HUDEP-2 (cell line): ENCODE measurements at regions not wholly inside any gene's neighbourhood (a gene's known extent, or its start where the extent isn't known, plus 50 kb on each side); places are given as distances from the start of the nearest gene placed in this dataset.

Experiments
- DNase-seq, 76 experiments: peaks; one replicate each; lab custom pipeline; 2025; ENCODE audit not compliant: unreplicated experiment in 76 of 76; lab: John Stamatoyannopoulos, UW

DNA sequence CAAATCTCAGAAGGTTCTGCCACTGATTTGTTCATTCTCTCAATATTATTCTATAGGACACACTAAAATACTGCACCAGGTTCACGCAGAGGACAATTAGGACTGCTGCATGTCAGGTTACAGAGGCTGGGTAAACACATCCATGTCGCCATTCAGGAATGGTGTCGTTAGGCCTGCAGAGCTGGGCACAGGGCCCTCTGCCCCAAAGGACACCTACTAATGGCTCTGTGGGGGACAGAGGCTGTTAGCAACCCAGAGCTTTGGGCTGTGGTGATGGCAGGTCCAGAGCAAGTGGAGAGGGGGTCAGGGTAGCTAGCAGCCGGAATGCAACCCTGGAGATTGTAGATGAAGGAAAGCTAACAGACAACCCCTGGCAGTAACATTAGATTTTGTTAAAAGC, 115.9 kb downstream of the TTC32 start:
- DNase-seq = no peak

GRCh38 chr2:19785447-19785846, 116.3 kb downstream of the TTC32 start:
- no peak for DNase-seq

DNA sequence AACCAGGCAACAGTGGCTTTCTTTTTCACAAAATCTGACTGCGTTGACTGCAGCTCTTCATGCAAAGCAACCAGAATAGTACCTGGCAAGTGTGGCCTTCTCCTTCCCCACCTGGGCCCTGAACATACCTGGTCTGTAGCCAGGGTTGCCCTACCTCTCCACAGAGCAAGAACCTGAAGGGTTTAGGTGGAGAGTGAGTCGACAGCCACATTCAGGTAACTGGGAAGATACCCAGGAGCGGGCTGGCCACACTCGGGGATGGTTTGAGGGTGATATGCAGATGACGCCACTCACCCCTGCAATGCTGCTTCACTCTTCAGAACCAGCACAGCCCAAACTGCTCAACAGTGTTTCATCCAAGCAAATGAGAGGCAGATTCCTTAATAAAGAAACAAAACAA, 117.3 kb downstream of the TTC32 start:
- DNase-seq = no peak

DNA sequence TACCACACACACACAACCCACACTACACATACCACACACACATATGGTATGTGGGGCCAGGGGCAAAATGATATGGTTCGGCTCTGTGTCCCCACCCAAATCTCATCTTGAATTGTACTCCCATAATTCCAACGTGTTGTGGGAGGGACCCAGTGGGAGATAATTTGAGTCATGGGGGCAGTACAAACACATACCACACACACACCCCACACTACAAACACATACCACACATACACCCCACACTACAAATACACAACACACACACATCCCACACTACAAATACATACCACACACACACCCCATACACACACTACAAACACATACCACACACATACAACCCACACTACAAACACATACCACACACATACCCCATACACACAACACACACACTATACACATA, 117.8 kb downstream of the TTC32 start:
- DNase-seq = no peak

GRCh38 chr2:19776941-19777514, 124.8 kb downstream of the TTC32 start:
- DNase-seq = no peak

DNA sequence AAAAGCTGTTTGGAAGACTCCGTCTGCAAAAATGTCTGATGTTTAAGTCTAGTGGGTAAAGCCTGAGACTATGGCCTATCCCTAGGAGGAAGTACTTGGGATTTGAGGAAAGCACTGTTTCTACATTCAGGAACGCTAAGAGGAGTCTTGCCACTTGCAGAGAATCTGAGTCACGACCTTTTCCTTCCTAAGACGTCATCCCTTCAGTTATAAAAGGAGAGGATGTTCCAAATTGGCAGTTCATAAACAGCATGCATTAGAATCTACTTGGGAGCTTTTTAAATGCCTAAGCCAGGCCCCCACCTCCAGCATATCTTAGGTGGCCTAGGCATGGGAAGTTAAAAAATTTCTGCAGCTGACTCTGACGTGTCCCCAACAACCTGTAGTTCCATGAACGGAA, 125.9 kb downstream of the TTC32 start:
- no peak for DNase-seq

GRCh38 chr2:19775315-19775714, 126.5 kb downstream of the TTC32 start:
- DNase-seq = no peak

GRCh38 chr2:19774805-19775176, 127.0 kb downstream of the TTC32 start:
- no peak for DNase-seq

DNA sequence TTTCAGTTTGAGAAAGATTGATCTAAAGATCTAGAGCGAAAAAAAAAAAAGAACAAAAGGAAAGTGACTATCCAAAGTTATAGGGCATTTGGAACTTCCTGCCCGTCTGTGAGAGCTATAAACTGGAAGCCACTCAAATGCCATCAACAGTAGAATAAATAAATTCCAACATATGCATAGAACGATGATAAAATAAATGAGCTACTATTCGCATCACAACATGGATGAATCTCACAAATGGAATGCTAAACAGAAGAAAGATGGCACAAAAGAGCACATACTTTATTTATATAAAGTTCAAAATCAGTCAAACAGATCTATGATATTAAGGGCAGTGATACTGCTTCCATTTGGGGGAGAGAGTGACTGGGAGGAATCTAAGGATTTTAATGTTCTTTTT, 128.8 kb downstream of the TTC32 start:
- no peak for DNase-seq

- no peak for DNase-seq
These were observed 132.3 kb downstream of the TTC32 start for GRCh38 chr2:19769513-19769912.

- DNase-seq = no peak
These were observed 133.9 kb downstream of the TTC32 start for GRCh38 chr2:19767899-19768298.

GRCh38 chr2:19764998-19765397, 136.8 kb downstream of the TTC32 start:
- DNase-seq = no peak

GRCh38 chr2:19763731-19764130, 138.1 kb downstream of the TTC32 start:
- no peak for DNase-seq

DNA sequence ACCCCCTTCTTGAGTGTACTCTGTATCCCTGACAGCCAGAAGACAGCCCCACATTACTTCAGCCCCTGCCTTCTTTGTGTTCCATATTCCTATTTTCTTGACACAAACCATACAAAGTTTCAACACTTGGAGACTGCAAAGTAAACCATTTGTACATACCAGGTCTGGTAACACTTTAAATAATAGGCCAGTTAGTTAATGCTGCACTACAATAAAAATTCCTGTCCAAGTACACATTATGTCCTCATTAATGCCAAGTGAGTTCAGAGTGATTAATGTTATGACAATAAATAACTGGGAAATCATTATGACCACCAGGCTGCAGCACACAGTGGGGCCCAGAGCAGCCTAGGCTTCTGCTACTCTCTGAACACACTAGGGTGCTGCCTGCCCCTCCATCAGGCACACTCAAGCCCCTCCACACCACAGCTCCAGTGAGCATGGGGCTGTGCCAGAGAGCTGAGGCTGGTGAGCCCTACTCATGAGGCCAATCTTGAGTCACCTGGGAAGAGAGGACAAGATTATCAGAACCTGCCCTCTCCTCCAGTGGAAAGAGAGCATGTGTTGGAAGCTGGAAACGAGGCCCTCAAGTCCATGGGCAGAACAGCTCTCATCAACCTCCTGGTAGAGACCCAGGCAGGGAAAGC, 138.7 kb downstream of the TTC32 start:
- no peak for DNase-seq

- DNase-seq = no peak
These were observed 139.6 kb downstream of the TTC32 start for GRCh38 chr2:19762142-19762541.

DNA sequence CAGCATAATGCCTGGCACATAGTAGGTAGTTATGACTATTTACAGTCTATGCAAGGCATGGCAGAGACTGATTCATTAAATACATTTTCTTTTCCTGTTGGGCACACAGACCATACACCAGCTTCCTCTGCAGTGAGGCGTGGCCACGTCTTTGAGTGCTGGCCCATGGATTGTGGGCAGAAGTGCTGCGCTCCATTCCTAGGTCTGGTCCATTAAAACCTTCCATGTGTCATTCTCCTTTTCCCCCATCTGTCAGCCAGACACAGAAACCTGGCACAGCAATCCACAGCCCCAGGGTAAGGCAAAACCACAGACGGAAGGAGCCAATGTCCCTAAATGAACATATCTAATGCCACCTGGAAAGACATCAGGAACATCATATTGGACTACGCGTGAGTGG, 141.9 kb downstream of the TTC32 start:
- DNase-seq = no peak

DNA sequence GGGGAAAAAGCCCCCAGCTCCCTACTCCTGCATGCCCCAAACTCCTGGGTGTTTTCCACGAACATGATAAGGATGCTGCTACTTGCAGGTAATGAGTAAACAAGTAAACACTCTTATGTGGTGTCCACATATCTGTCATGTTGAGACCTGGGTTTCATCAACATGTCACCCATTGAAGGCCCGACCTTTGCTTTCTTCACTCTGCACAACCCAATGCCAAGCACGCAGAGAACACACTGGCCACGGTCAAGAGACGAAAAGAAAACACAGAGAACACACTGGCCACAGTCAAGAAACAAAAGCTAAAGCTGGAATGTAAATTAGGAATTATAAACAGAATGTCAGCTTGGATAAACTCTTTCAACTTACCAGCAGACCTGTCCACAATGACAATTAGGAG, 143.1 kb downstream of the TTC32 start:
- no peak for DNase-seq

DNA sequence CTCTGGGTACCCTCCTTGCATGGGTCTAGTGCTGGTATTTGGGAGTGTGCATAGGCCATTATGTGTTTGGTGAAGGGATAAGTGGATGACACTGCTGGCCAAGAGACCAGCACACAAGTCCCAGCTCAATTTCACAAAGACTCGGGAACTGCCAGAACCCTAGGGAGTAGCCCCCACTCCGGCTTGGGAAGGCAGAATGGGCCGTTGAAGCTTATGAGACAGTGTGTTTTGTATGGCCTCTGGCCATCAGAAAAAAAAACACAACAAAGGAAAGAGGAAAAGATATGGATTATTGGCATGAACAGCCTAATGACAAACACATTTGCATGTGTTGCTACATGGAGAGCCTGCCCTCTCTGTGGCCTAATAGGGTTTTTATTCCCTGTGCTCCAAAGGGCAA, 144.2 kb downstream of the TTC32 start:
- DNase-seq = no peak

- DNase-seq = no peak
These were observed 146.9 kb downstream of the TTC32 start for GRCh38 chr2:19754907-19755306.

GRCh38 chr2:19753818-19754217, 148.0 kb downstream of the TTC32 start:
- DNase-seq = no peak

GRCh38 chr2:19753314-19753713, 148.5 kb downstream of the TTC32 start:
- DNase-seq = no peak

DNA sequence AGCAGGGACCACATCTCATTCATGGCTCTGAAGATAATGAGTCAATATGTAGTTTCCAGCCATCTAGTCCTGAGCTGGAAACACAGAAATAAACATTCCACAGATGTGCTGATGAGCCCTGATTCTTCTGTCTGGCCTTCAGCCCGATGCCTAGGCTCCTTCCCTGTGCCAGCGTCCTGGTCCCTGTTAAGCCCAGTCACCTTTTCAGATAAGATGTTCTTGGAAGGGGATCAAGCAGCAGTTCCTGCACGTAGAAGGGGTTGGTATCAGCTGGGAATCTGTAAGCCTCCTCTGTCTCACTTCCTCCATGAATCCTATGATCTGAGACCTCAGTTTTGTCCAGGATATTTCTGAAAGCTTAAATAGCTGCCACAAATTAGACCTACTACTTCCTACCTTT, 149.3 kb downstream of the TTC32 start:
- DNase-seq = no peak

- DNase-seq = no peak
These were observed 150.2 kb downstream of the TTC32 start for GRCh38 chr2:19751631-19752030.
